ENCODE measurements at regions not wholly inside any gene's neighbourhood (a gene's known extent, or its start where the extent isn't known, plus 50 kb on each side); places are given as distances from the start of the nearest gene placed in this dataset.

- in situ Hi-C loops (cut with MboI; ENCODE audit: low pct_ligation_motif_present in 1 of 4, low pct_unique_long_range_greater_than_20kb in 1 of 4, low sequenced_read_pairs in 3 of 4): no loop called here
- no peak overlapping the region for H3K27ac ChIP-seq
- H3K4me3 ChIP-seq: no peak overlapping the region
- TF ChIP-seq EP300 (IDR thresholded peaks at IDR 0.05; ENCODE audit: low read depth) (no peak), CTCF (IDR thresholded peaks at IDR 0.05) (no peak), POLR2AphosphoS5 (IDR thresholded peaks at IDR 0.05) (no peak), POLR2A (IDR thresholded peaks at IDR 0.05) (no peak)
- H3K4me1 ChIP-seq: no peaks in the 10 kb centered on the region
- H3K36me3 ChIP-seq: no peaks in the 10 kb centered on the region
- intact Hi-C loops (cut with DNase I; ENCODE audit: low total_unique reads): no loop called here
- no peak for DNase-seq
- H3K27me3 ChIP-seq: no peaks in the 10 kb centered on the region
- no peaks in the 10 kb centered on the region for H3K9me3 ChIP-seq
- 77% methylated on average over 11 of the region's 11 CpGs; no CpG with 5 or more reads in 1 of the 2 donors for WGBS, 2 donors (ENCODE audit: low coverage in 1 of 2)
These were observed 211.3 kb upstream of the HDAC4 start for GRCh38 chr2:239612133-239612532.

- Histone ChIP-seq H3K4me1 (no peaks in the 10 kb centered on the region), H3K4me3 (no peak overlapping the region), H3K36me3 (no peaks in the 10 kb centered on the region), H3K27me3 (no peaks in the 10 kb centered on the region), H3K9me3 (no peaks in the 10 kb centered on the region), H3K27ac (no peak overlapping the region)
- in situ Hi-C loops (cut with MboI; ENCODE audit: low pct_ligation_motif_present in 1 of 4, low pct_unique_long_range_greater_than_20kb in 1 of 4, low sequenced_read_pairs in 3 of 4) (no loop called here), intact Hi-C loops (cut with DNase I; ENCODE audit: low total_unique reads) (no loop called here)
- TF ChIP-seq POLR2AphosphoS5 (IDR thresholded peaks at IDR 0.05) (no peak), EP300 (IDR thresholded peaks at IDR 0.05; ENCODE audit: low read depth) (no peak), CTCF (IDR thresholded peaks at IDR 0.05) (no peak), POLR2A (IDR thresholded peaks at IDR 0.05) (no peak)
- 74% methylated on average over 10 of the region's 10 CpGs; no CpG with 5 or more reads in 1 of the 2 donors for WGBS, 2 donors (ENCODE audit: low coverage in 1 of 2)
- no peak for DNase-seq
These were observed 210.5 kb upstream of the HDAC4 start for GRCh38 chr2:239611222-239611795.

GRCh38 chr2:239610457-239611221 is 209.8 kb upstream of the HDAC4 start:
- WGBS, 2 donors (ENCODE audit: low coverage in 1 of 2): 48 to 64% methylated on average over 3 to 9 of the region's 9 CpGs
- in situ Hi-C loops (cut with MboI; ENCODE audit: low pct_ligation_motif_present in 1 of 4, low pct_unique_long_range_greater_than_20kb in 1 of 4, low sequenced_read_pairs in 3 of 4): no loop called here

More at GRCh38 chr2:239610457-239611221, 209.8 kb upstream of the HDAC4 start:
- TF ChIP-seq EP300 (IDR thresholded peaks at IDR 0.05; ENCODE audit: low read depth) (no peak), POLR2AphosphoS5 (IDR thresholded peaks at IDR 0.05) (no peak), CTCF (IDR thresholded peaks at IDR 0.05) (no peak), POLR2A (IDR thresholded peaks at IDR 0.05) (no peak)
- Histone ChIP-seq H3K27ac (no peak overlapping the region), H3K9me3 (no peaks in the 10 kb centered on the region), H3K4me1 (no peaks in the 10 kb centered on the region), H3K4me3 (no peak overlapping the region), H3K36me3 (no peaks in the 10 kb centered on the region), H3K27me3 (no peaks in the 10 kb centered on the region)
- DNase-seq: no peak
- intact Hi-C loops (cut with DNase I; ENCODE audit: low total_unique reads): no loop called here
